GM12874 (cell line): ENCODE measurements at regions not wholly inside any gene's neighbourhood (a gene's known extent, or its start where the extent isn't known, plus 50 kb on each side); places are given as distances from the start of the nearest gene placed in this dataset.

Source experiments
- TF ChIP-seq, protein P1 (sequence below): IDR thresholded peaks from 2 replicates; pipeline ENCODE4 v1.5.1; 2011; ENCODE audit warnings: low read depth, mild to moderate bottlenecking, control low read depth, low read length, moderate library complexity; ENCODE audit not compliant: insufficient read depth

GRCh38 chr4:65126200-65126599, 544.1 kb downstream of the EPHA5 start:
- TF ChIP-seq, protein P1, sequence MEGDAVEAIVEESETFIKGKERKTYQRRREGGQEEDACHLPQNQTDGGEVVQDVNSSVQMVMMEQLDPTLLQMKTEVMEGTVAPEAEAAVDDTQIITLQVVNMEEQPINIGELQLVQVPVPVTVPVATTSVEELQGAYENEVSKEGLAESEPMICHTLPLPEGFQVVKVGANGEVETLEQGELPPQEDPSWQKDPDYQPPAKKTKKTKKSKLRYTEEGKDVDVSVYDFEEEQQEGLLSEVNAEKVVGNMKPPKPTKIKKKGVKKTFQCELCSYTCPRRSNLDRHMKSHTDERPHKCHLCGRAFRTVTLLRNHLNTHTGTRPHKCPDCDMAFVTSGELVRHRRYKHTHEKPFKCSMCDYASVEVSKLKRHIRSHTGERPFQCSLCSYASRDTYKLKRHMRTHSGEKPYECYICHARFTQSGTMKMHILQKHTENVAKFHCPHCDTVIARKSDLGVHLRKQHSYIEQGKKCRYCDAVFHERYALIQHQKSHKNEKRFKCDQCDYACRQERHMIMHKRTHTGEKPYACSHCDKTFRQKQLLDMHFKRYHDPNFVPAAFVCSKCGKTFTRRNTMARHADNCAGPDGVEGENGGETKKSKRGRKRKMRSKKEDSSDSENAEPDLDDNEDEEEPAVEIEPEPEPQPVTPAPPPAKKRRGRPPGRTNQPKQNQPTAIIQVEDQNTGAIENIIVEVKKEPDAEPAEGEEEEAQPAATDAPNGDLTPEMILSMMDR: no peak

GRCh38 chr4:65120287-65120686, 550.0 kb downstream of the EPHA5 start:
- TF ChIP-seq, protein P1: no peak

- TF ChIP-seq, protein P1: no peak
These were observed 567.9 kb downstream of the EPHA5 start for GRCh38 chr4:65102419-65102818.

- TF ChIP-seq, protein P1: no peak
These were observed 573.7 kb downstream of the EPHA5 start for GRCh38 chr4:65096630-65097029.

GRCh38 chr4:65089666-65090065, 580.6 kb downstream of the EPHA5 start:
- TF ChIP-seq, protein P1: no peak

DNA sequence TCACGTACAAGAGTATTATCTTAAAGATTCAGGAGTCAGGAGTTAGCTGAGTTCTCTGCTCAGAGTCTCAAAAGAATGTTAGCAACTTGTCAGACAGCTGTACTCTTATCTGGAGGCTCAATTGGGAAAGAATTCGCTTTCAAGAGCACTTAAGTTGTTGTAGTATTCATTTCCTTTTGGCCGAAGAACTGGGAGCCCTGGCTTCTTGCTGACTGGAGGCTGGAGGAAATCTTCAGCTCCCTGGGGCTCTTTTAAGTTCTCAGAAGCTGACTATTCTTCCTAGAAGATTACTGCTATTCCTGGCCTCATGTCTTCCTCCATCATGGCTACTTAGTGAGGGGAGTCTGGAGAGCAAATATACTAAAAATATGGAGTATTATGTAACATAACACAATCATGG, 587.2 kb downstream of the EPHA5 start:
- TF ChIP-seq, protein P1: no peak

DNA sequence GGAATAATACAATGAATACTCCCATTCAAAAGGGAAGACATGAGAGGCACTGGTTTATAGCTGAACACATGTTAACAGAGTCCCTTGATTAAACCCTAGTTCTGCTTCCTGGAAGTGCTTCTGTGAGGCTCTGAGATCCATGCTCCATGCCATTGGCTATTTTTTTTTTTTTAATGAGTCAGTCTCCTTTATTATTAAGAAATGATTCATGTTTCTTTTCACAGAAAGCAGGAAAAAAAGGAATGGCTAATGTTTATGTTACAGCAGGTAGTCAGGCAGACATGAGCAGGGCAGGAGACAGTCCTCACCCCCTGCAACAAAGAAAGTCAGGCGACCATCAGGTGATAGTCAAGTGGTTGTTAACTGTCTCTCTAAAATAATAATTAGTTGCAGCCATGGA, 598.7 kb downstream of the EPHA5 start:
- TF ChIP-seq, protein P1: no peak

- TF ChIP-seq, protein P1: no peak
These were observed 601.1 kb downstream of the EPHA5 start for GRCh38 chr4:65069177-65069576.
